IMR-90 (cell line): ENCODE measurements at regions not wholly inside any gene's neighbourhood (a gene's known extent, or its start where the extent isn't known, plus 50 kb on each side); places are given as distances from the start of the nearest gene placed in this dataset.

ENCODE experiments used
- ATAC-seq: fragments of 200-7000 bp; cut with Tn5 transposase; 2 replicates; pipeline ENCODE4 v1.9.1; 2020; ENCODE audit warnings: low read depth, mild to moderate bottlenecking, moderate library complexity
- BruUV-seq: library from RNA; stranded (reverse); fragments of 400-500 nt; replicated peaks from 2 replicates; lab custom pipeline; 2021; lab: Mats Ljungman, UMichigan
- CTCF ChIA-PET: fragments of 300-600 bp; formaldehyde crosslinking; extraction: SDS; loops from one replicate; lab custom pipeline; 2021; ENCODE audit warnings: antibody characterized with exemption; lab: Yijun Ruan, JAX
- POLR2A ChIA-PET: fragments of 300-600 bp; sonication (Branson Sonifier 250); formaldehyde crosslinking; loops from one replicate; lab custom pipeline; 2022; ENCODE audit warnings: antibody characterized with exemption; ENCODE audit not compliant: unreplicated experiment; lab: Charles Lee
- DNase-seq: peaks from one replicate; pipeline ENCODE4 v3.0.0; 2013
- H2AFZ ChIP-seq: replicated peaks from 2 replicates; pipeline ENCODE3; 2013; ENCODE audit warnings: low read length, mild to moderate bottlenecking; ENCODE audit not compliant: poor library complexity
- H2AK5ac ChIP-seq: 2 replicates; pipeline ENCODE4 v1.6.1; 2013; ENCODE audit warnings: low read depth, low read length, inconsistent platforms
- H2AK9ac ChIP-seq: replicated peaks from 2 replicates; pipeline ENCODE3; 2013; ENCODE audit warnings: mild to moderate bottlenecking, low read depth, low read length, moderate library complexity; ENCODE audit not compliant: poor library complexity
- H2BK120ac ChIP-seq: 2 replicates; pipeline ENCODE4 v1.6.1; 2013; ENCODE audit warnings: low read depth, low read length, inconsistent platforms
- H2BK15ac ChIP-seq: 3 replicates; pipeline ENCODE4 v1.6.1; 2013; ENCODE audit warnings: low read depth, low read length, inconsistent platforms
- H2BK20ac ChIP-seq: 2 replicates; pipeline ENCODE4 v1.6.1; 2013; ENCODE audit warnings: low read depth, mild to moderate bottlenecking, inconsistent platforms, low read length, moderate library complexity
- H2BK5ac ChIP-seq: 2 replicates; pipeline ENCODE4 v1.6.1; 2013; ENCODE audit warnings: mild to moderate bottlenecking, low read depth, low read length, inconsistent platforms; ENCODE audit not compliant: poor library complexity, severe bottlenecking
- H3K14ac ChIP-seq: replicated peaks from 2 replicates; pipeline ENCODE4 v1.6.1; 2013; ENCODE audit warnings: low read depth, low read length, inconsistent platforms
- H3K18ac ChIP-seq: 2 replicates; pipeline ENCODE4 v1.6.1; 2013; ENCODE audit warnings: low read depth, low read length, control low read depth
- H3K23ac ChIP-seq: 2 replicates; pipeline ENCODE4 v1.6.1; 2013; ENCODE audit warnings: low read depth, low read length, inconsistent platforms
- H3K27ac ChIP-seq: 2 replicates; pipeline ENCODE4 v1.5.1; 2013; ENCODE audit warnings: mild to moderate bottlenecking, control low read depth, low read length; ENCODE audit not compliant: insufficient read depth
- H3K27me3 ChIP-seq: 2 replicates; pipeline ENCODE4 v1.6.1; 2013; ENCODE audit warnings: low read length; ENCODE audit not compliant: control insufficient read depth, insufficient read depth
- H3K36me3 ChIP-seq: 2 replicates; pipeline ENCODE4 v1.6.1; 2013; ENCODE audit warnings: low read length, mixed read lengths; ENCODE audit not compliant: control insufficient read depth, insufficient read depth
- H3K4ac ChIP-seq: 2 replicates; pipeline ENCODE4 v1.6.1; 2013; ENCODE audit warnings: low read depth, low read length, inconsistent platforms
- H3K4me1 ChIP-seq: 2 replicates; pipeline ENCODE4 v1.6.1; 2013; ENCODE audit warnings: low read length, mixed read lengths; ENCODE audit not compliant: control insufficient read depth, insufficient read depth
- H3K4me2 ChIP-seq: 2 replicates; pipeline ENCODE4 v1.6.1; 2013; ENCODE audit warnings: low read depth, mild to moderate bottlenecking, control low read depth, low read length, moderate library complexity
- H3K4me3 ChIP-seq: 2 replicates; pipeline ENCODE4 v1.5.1; 2013; ENCODE audit warnings: low read depth, mild to moderate bottlenecking, control low read depth, low read length, moderate library complexity; ENCODE audit not compliant: insufficient read depth
- H3K56ac ChIP-seq: 2 replicates; pipeline ENCODE4 v1.6.1; 2013; ENCODE audit warnings: low read length, inconsistent platforms; ENCODE audit not compliant: insufficient read depth; ENCODE audit errors: extremely low read depth
- H3K79me1 ChIP-seq, 2 experiments: 2 replicates each; pipeline ENCODE4 v1.6.1; 2013; ENCODE audit warnings: low read length in 2 of 2, inconsistent platforms in 1 of 2, low read depth in 1 of 2
- H3K9ac ChIP-seq: 2 replicates; pipeline ENCODE4 v1.6.1; 2013; ENCODE audit warnings: low read depth, low read length, control low read depth
- H3K9me1 ChIP-seq: 2 replicates; pipeline ENCODE4 v1.6.1; 2013; ENCODE audit warnings: low read length, inconsistent platforms; ENCODE audit not compliant: insufficient read depth
- H3K9me3 ChIP-seq: 2 replicates; pipeline ENCODE4 v1.6.1; 2013; ENCODE audit warnings: low read length; ENCODE audit not compliant: control insufficient read depth, insufficient read depth
- H4K20me1 ChIP-seq: 2 replicates; pipeline ENCODE4 v1.6.1; 2013; ENCODE audit warnings: low read length, inconsistent platforms; ENCODE audit not compliant: insufficient read depth
- H4K5ac ChIP-seq: 2 replicates; pipeline ENCODE4 v1.6.1; 2013; ENCODE audit warnings: mild to moderate bottlenecking, low read depth, low read length, control low read depth
- H4K8ac ChIP-seq, 2 experiments: 2 replicates each; pipeline ENCODE4 v1.6.1; 2013; ENCODE audit warnings: low read depth in 2 of 2, low read length in 2 of 2, control low read depth in 1 of 2, inconsistent platforms in 1 of 2
- H4K91ac ChIP-seq: 2 replicates; pipeline ENCODE4 v1.6.1; 2013; ENCODE audit warnings: low read depth, low read length, inconsistent platforms; ENCODE audit not compliant: insufficient read depth
- CEBPB ChIP-seq: IDR thresholded peaks from 2 replicates; pipeline ENCODE4 v1.6.1; 2012; ENCODE audit warnings: low read depth, low read length, improper control_type of control experiment
- MAZ ChIP-seq: IDR thresholded peaks from 2 replicates; pipeline ENCODE4 v1.6.1; 2012; ENCODE audit warnings: low read depth, mild to moderate bottlenecking, low read length, improper control_type of control experiment, moderate library complexity, borderline replicate concordance
- MXI1 ChIP-seq: IDR thresholded peaks from 2 replicates; pipeline ENCODE4 v1.6.1; 2012; ENCODE audit warnings: low read depth, mild to moderate bottlenecking, low read length, moderate library complexity, borderline replicate concordance
- POLR2A ChIP-seq: IDR thresholded peaks from 2 replicates; pipeline ENCODE4 v1.6.1; 2012; ENCODE audit warnings: mild to moderate bottlenecking, low read depth, low read length
- RCOR1 ChIP-seq: IDR thresholded peaks from 2 replicates; pipeline ENCODE4 v1.6.1; 2012; ENCODE audit warnings: mild to moderate bottlenecking, low read length, improper control_type of control experiment; ENCODE audit not compliant: insufficient replicate concordance
- WGBS, 2 experiments: methylation state at CpG; one replicate each; pipeline versions ENCODE4 v1.1.5 to v1.1.7; 2013; ENCODE audit warnings: missing lambda C conversion rate in 2 of 2; ENCODE audit not compliant: insufficient read length in 1 of 2; ENCODE audit errors: extremely low coverage in 2 of 2; 5-methylcytosine and 5-hydroxymethylcytosine counted together
- dilution Hi-C: fragments of 300-500 bp; cut with HindIII; formaldehyde crosslinking; loops from one replicate; pipeline ENCODE4 v1.14.3; 2018; ENCODE audit warnings: low sequenced_read_pairs; ENCODE audit not compliant: unreplicated experiment
- in situ Hi-C: fragments of 300-500 bp; cut with MboI; formaldehyde crosslinking; loops from 3 replicates; pipeline ENCODE4 v1.14.3; 2019; ENCODE audit warnings: low sequenced_read_pairs, inconsistent platforms, mixed read lengths
- intact Hi-C: fragments of 100-400 bp; cut with micrococcal nuclease; formaldehyde crosslinking; loops from 2 replicates; pipeline ENCODE4 v1.10.0; 2022

DNA sequence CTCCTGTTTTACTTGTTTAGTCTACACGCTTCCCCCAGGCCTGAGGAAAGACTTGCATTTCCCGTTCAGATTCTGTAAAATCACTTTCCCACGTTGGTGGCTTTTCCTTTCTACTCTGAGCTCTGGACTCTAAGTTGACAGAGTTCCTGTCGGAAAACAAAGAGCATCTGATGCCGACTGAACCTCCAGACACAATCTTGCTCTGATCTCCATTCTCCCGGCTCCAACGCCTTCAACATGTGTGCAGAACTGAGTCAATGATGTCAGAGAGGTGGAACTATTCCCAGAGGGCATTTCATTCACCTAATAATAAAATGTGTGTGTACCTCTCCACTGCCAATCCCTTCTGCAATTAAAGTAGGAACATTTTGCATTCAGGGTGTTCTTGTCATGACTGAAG, 147.7 kb downstream of the MIS18A start:
- in situ Hi-C loops = no loop called here
- Histone ChIP-seq H3K27me3 (peaks cover 2% of the 10 kb centered on the region; the same call in 1 of the 2 replicates), H3K27ac (no peak overlapping the region), H2BK120ac (no peak overlapping the region), H3K9ac (no peak overlapping the region), H3K4ac (no peak overlapping the region), H4K91ac (no peak overlapping the region), H4K5ac (no peak overlapping the region), H3K36me3 (no peaks in the 10 kb centered on the region), H2AK9ac (no peak overlapping the region), H3K9me3 (no peaks in the 10 kb centered on the region), H3K4me2 (no peak overlapping the region), H3K4me1 (peaks cover 2% of the 10 kb centered on the region; the same call in 1 of the 2 replicates), H3K14ac (no peak overlapping the region), H3K9me1 (no peaks in the 10 kb centered on the region), H3K79me1 (no peaks in the 10 kb centered on the region), H2BK5ac (no peak overlapping the region), H3K4me3 (no peak overlapping the region), H2AK5ac (no peak overlapping the region), H4K20me1 (no peaks in the 10 kb centered on the region), H3K56ac (no peak overlapping the region), H2BK15ac (no peak overlapping the region), H4K8ac (no peak overlapping the region), H2AFZ (no peak overlapping the region), H3K23ac (no peak overlapping the region), H3K18ac (no peak overlapping the region), H2BK20ac (no peak overlapping the region)
- no CpG with 5 or more reads among the region's 7 CpGs for WGBS, 2 experiments
- dilution Hi-C loops = no loop called here
- POLR2A ChIA-PET = no interaction called here
- CTCF ChIA-PET = no interaction called here
- no TSS peak for BruUV-seq
- intact Hi-C loops = no loop called here
- no peak for ATAC-seq
- no peak for DNase-seq
- no peak for TF ChIP-seq POLR2A
- TF ChIP-seq RCOR1 = no peak
- TF ChIP-seq MAZ = no peak
- no peak for TF ChIP-seq MXI1
- no peak for TF ChIP-seq CEBPB
